Keratinocyte (primary cell): ENCODE measurements at regions not wholly inside any gene's neighbourhood (a gene's known extent, or its start where the extent isn't known, plus 50 kb on each side); places are given as distances from the start of the nearest gene placed in this dataset.

Experiments used
- DNase-seq: peaks from one replicate; pipeline ENCODE4 v3.0.0-alpha.2; 2011; ENCODE audit warnings: low read depth, missing footprints, low spot score
- FAIRE-seq: peaks from 2 replicates; lab custom pipeline; 2011; peaks lifted over from hg19 to GRCh38; lab: Jason Lieb, UNC
- H2AFZ ChIP-seq: 2 replicates; pipeline ENCODE4 v1.6.0; 2012; ENCODE audit warnings: low read length, control low read depth, inconsistent platforms; ENCODE audit not compliant: control insufficient read depth
- H3K27ac ChIP-seq: 2 replicates; pipeline ENCODE4 v1.5.1; 2011; ENCODE audit warnings: low read length; ENCODE audit not compliant: control insufficient read depth, insufficient read depth
- H3K27me3 ChIP-seq: 3 replicates; pipeline ENCODE4 v1.6.0; 2011; ENCODE audit warnings: low read length; ENCODE audit not compliant: control insufficient read depth, insufficient read depth; ENCODE audit errors: extremely low read depth
- H3K36me3 ChIP-seq, 2 experiments: 2 replicates in 1 of 2; 3 replicates in 1 of 2; pipeline ENCODE4 v1.5.1; 2011; ENCODE audit warnings: low read length in 2 of 2, mild to moderate bottlenecking in 1 of 2; ENCODE audit not compliant: control insufficient read depth in 2 of 2, insufficient read depth in 2 of 2; ENCODE audit errors: extremely low read depth in 1 of 2
- H3K4me1 ChIP-seq: 3 replicates; pipeline ENCODE4 v1.5.1; 2011; ENCODE audit warnings: low read length; ENCODE audit not compliant: control insufficient read depth, insufficient read depth; ENCODE audit errors: extremely low read depth
- H3K4me2 ChIP-seq: 3 replicates; pipeline ENCODE4 v1.6.0; 2011; ENCODE audit warnings: low read depth, low read length; ENCODE audit not compliant: control insufficient read depth, insufficient read depth; ENCODE audit errors: extremely low read depth
- H3K4me3 ChIP-seq, 3 experiments: fragments of 200-600 bp in 1 of 3; sonication (generic) in 1 of 3; 2 replicates in 2 of 3; 3 replicates in 1 of 3; pipeline ENCODE4 v1.5.1; 2011 to 2016; ENCODE audit warnings: low read length in 3 of 3, mild to moderate bottlenecking in 3 of 3, control low read depth in 2 of 3, inconsistent platforms in 1 of 3, low read depth in 1 of 3, mixed read lengths in 1 of 3, mixed run types in 1 of 3, moderate library complexity in 1 of 3; ENCODE audit not compliant: control insufficient read depth in 2 of 3, insufficient read depth in 2 of 3; ENCODE audit errors: extremely low read depth in 1 of 3
- H3K79me2 ChIP-seq: 2 replicates; pipeline ENCODE4 v1.6.0; 2012; ENCODE audit warnings: low read length; ENCODE audit not compliant: control insufficient read depth, insufficient read depth
- H3K9ac ChIP-seq: 3 replicates; pipeline ENCODE4 v1.6.0; 2011; ENCODE audit warnings: low read length; ENCODE audit not compliant: control insufficient read depth, insufficient read depth; ENCODE audit errors: extremely low read depth
- H3K9me1 ChIP-seq: 3 replicates; pipeline ENCODE4 v1.6.0; 2011; ENCODE audit warnings: low read length; ENCODE audit not compliant: control insufficient read depth, insufficient read depth; ENCODE audit errors: extremely low read depth
- H3K9me3 ChIP-seq: 2 replicates; pipeline ENCODE4 v1.5.1; 2012; ENCODE audit warnings: low read depth, low read length; ENCODE audit not compliant: control insufficient read depth
- H4K20me1 ChIP-seq: 3 replicates; pipeline ENCODE4 v1.6.0; 2011; ENCODE audit warnings: low read length; ENCODE audit not compliant: control insufficient read depth, insufficient read depth; ENCODE audit errors: extremely low read depth
- EZH2 ChIP-seq: IDR thresholded peaks from one replicate; pipeline ENCODE4 v1.6.1; 2012; ENCODE audit warnings: inconsistent platforms, mild to moderate bottlenecking, low read length, moderate library complexity
- dilution Hi-C: fragments of 300-500 bp; cut with MboI; formaldehyde crosslinking; loops from one replicate; pipeline ENCODE4 v1.7.0; 2020; ENCODE audit warnings: low sequenced_read_pairs; ENCODE audit not compliant: extremely low pct_ligation_motif_present
- TF ChIP-seq, protein P1 (sequence below), 3 experiments: IDR thresholded peaks in 1 of 3; conservative IDR thresholded peaks in 1 of 3; optimal IDR thresholded peaks in 1 of 3; 2 replicates in 2 of 3; 3 replicates in 1 of 3; pipeline versions ENCODE3 to v1.5.1; 2011; ENCODE audit warnings: low read length in 3 of 3, mild to moderate bottlenecking in 3 of 3, moderate library complexity in 2 of 3, control low read depth in 1 of 3, inconsistent platforms in 1 of 3; ENCODE audit not compliant: insufficient read depth in 2 of 3; ENCODE audit errors: extremely low read depth in 1 of 3

DNA sequence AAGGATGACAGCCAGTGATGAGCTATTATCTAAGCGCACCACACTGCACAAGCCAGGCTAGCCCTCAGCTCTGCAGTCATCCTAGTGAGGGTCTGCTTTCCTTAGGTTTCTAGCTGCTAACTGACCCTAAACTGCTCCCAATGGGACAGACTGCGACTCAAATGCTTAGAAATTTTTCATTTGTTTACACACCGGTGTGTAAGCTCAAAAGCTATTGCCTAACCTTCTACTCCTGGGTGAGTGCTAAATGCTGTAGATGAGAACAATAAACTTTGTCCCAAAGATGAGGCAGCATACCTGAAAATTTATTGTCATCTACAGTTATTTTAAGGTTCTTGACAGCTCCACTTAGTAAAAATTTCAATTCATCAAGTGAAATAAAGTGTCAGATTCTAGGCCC, 311.4 kb downstream of the TMEM167A start:
- DNase-seq (no peak), FAIRE-seq (no peak)
- H3K4me3 ChIP-seq: no peak overlapping the region
- H3K27ac ChIP-seq: no peak overlapping the region
- no peak overlapping the region for H3K4me2 ChIP-seq
- no peak overlapping the region for H3K9ac ChIP-seq
- TF ChIP-seq EZH2: no peak
- TF ChIP-seq, protein P1, sequence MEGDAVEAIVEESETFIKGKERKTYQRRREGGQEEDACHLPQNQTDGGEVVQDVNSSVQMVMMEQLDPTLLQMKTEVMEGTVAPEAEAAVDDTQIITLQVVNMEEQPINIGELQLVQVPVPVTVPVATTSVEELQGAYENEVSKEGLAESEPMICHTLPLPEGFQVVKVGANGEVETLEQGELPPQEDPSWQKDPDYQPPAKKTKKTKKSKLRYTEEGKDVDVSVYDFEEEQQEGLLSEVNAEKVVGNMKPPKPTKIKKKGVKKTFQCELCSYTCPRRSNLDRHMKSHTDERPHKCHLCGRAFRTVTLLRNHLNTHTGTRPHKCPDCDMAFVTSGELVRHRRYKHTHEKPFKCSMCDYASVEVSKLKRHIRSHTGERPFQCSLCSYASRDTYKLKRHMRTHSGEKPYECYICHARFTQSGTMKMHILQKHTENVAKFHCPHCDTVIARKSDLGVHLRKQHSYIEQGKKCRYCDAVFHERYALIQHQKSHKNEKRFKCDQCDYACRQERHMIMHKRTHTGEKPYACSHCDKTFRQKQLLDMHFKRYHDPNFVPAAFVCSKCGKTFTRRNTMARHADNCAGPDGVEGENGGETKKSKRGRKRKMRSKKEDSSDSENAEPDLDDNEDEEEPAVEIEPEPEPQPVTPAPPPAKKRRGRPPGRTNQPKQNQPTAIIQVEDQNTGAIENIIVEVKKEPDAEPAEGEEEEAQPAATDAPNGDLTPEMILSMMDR (optimal IDR thresholded peaks at IDR 0.05 in 1 of 3, IDR thresholded peaks at IDR 0.05 in 1 of 3, conservative IDR thresholded peaks at IDR 0.05 in 1 of 3; ENCODE audit: extremely low read depth in 1 of 3, insufficient read depth in 2 of 3, low read length in 3 of 3): no peak
- no peak overlapping the region for H2AFZ ChIP-seq
- no peaks in the 10 kb centered on the region for H3K9me1 ChIP-seq
- no peaks in the 10 kb centered on the region for H3K4me1 ChIP-seq
- H3K27me3 ChIP-seq: no peaks in the 10 kb centered on the region
- no peaks in the 10 kb centered on the region for H3K9me3 ChIP-seq
- no peaks in the 10 kb centered on the region for H4K20me1 ChIP-seq
- no peaks in the 10 kb centered on the region for H3K79me2 ChIP-seq
- dilution Hi-C loops: no loop called here
- no peaks in the 10 kb centered on the region for H3K36me3 ChIP-seq

DNA sequence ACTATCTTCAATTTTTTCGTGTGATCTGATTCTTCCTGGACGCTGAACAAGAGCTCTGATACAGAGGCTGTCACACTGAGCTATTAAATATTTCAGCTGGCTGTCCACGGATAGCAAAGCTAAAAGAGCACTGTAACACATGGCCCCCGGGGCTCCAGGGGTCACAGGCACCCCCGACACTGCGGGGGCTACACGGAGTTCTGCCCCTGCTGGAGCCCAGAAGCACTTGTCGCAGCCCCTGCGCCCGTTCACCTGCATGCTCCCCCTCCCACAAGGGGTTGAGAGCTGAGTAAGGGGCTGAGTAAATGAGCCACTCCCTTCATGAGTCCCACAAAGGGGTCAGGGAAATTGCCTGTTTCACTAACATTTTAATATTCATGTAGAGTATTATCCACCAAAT, 316.3 kb downstream of the TMEM167A start:
- Histone ChIP-seq H4K20me1 (no peaks in the 10 kb centered on the region), H3K9me3 (no peaks in the 10 kb centered on the region), H3K9me1 (no peaks in the 10 kb centered on the region), H3K27ac (no peak overlapping the region), H3K4me2 (no peak overlapping the region), H3K27me3 (no peaks in the 10 kb centered on the region), H3K79me2 (no peaks in the 10 kb centered on the region), H2AFZ (no peak overlapping the region), H3K4me3 (no peak overlapping the region), H3K36me3 (no peaks in the 10 kb centered on the region), H3K9ac (no peak overlapping the region), H3K4me1 (no peaks in the 10 kb centered on the region)
- no peak for TF ChIP-seq EZH2
- dilution Hi-C loops: no loop called here
- DNase-seq (no peak), FAIRE-seq (no peak)

DNA sequence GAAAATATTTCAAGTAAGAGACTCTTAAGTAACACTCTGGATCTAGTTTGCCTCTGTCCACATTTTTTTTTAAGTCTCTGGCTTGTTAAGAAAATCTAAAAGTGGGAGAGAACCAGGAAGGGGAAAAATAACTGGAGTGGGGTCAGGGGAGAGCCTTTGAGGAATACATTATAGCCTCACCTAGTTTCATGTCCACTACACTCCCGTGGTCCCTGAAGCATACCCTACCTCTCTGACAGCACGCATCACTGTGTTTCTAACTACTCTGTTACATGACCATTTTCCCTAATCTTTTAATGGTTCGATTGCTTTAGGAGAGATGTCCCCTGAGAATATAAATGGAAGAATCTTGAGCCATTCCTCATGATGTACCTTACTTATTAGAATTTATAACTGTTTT, 318.3 kb downstream of the TMEM167A start:
- H3K9me3 ChIP-seq: no peaks in the 10 kb centered on the region
- no peaks in the 10 kb centered on the region for H3K4me1 ChIP-seq
- H3K4me2 ChIP-seq: no peak overlapping the region
- H3K27ac ChIP-seq: no peak overlapping the region
- no peak overlapping the region for H2AFZ ChIP-seq
- no peaks in the 10 kb centered on the region for H3K79me2 ChIP-seq
- TF ChIP-seq, protein P1 (optimal IDR thresholded peaks at IDR 0.05 in 1 of 3, IDR thresholded peaks at IDR 0.05 in 1 of 3, conservative IDR thresholded peaks at IDR 0.05 in 1 of 3; ENCODE audit: extremely low read depth in 1 of 3, insufficient read depth in 2 of 3, low read length in 3 of 3): no peak
- no peak for TF ChIP-seq EZH2
- no peak overlapping the region for H3K4me3 ChIP-seq
- no peaks in the 10 kb centered on the region for H3K27me3 ChIP-seq
- H4K20me1 ChIP-seq: no peaks in the 10 kb centered on the region
- no peak for DNase-seq
- no peaks in the 10 kb centered on the region for H3K36me3 ChIP-seq
- FAIRE-seq: no peak
- H3K9ac ChIP-seq: no peak overlapping the region
- H3K9me1 ChIP-seq: no peaks in the 10 kb centered on the region
- dilution Hi-C loops: no loop called here
